OCI-LY7 (cell line): ENCODE measurements at regions not wholly inside any gene's neighbourhood (a gene's known extent, or its start where the extent isn't known, plus 50 kb on each side); places are given as distances from the start of the nearest gene placed in this dataset.

ENCODE experiments used
- BruUV-seq: library from RNA; stranded (reverse); fragments of 400-500 nt; replicated peaks from 2 replicates; lab custom pipeline; 2021; lab: Mats Ljungman, UMichigan
- CTCF ChIA-PET: fragments of 300-600 bp; sonication (Branson Sonifier 250); formaldehyde crosslinking; loops from one replicate; lab custom pipeline; 2022; ENCODE audit warnings: antibody characterized with exemption; ENCODE audit not compliant: unreplicated experiment; lab: Charles Lee
- POLR2A ChIA-PET: fragments of 300-600 bp; sonication (Branson Sonifier 250); formaldehyde crosslinking; loops from one replicate; lab custom pipeline; 2022; ENCODE audit warnings: antibody characterized with exemption; lab: Charles Lee
- DNase-seq: peaks from one replicate; pipeline ENCODE4 v3.0.0-alpha.2; 2015; ENCODE audit warnings: low spot score
- H2AFZ ChIP-seq: fragments of 200-600 bp; sonication (generic), shearing (Covaris generic); 2 replicates; pipeline ENCODE4 v1.6.1; 2014; ENCODE audit warnings: mild to moderate bottlenecking, antibody characterized with exemption, low read length, moderate library complexity
- H3K27ac ChIP-seq: fragments of 200-600 bp; sonication (generic); 2 replicates; pipeline ENCODE4 v1.5.1; 2014; ENCODE audit warnings: mixed run types, low read depth, mild to moderate bottlenecking, moderate library complexity, low read length, inconsistent platforms; ENCODE audit not compliant: poor library complexity, severe bottlenecking
- H3K36me3 ChIP-seq: fragments of 200-600 bp; sonication (generic); 2 replicates; pipeline ENCODE4 v1.6.1; 2014; ENCODE audit warnings: mild to moderate bottlenecking, antibody characterized with exemption, low read length, moderate library complexity, mixed read lengths; ENCODE audit not compliant: insufficient read depth
- H3K4me1 ChIP-seq: fragments of 200-600 bp; sonication (generic); 2 replicates; pipeline ENCODE4 v1.5.1; 2014; ENCODE audit warnings: mild to moderate bottlenecking, low read length; ENCODE audit not compliant: insufficient read depth, poor library complexity, severe bottlenecking
- H3K4me2 ChIP-seq: fragments of 200-600 bp; sonication (generic); 2 replicates; pipeline ENCODE4 v1.6.1; 2014; ENCODE audit warnings: mild to moderate bottlenecking, low read length
- H3K4me3 ChIP-seq: fragments of 200-600 bp; sonication (generic); 2 replicates; pipeline ENCODE4 v1.5.1; 2014; ENCODE audit warnings: mild to moderate bottlenecking, low read depth, low read length; ENCODE audit not compliant: poor library complexity, severe bottlenecking
- H3K79me2 ChIP-seq: fragments of 200-600 bp; sonication (generic); 2 replicates; pipeline ENCODE4 v1.6.1; 2016; ENCODE audit warnings: low read depth, mild to moderate bottlenecking, low read length, moderate library complexity, mixed read lengths; ENCODE audit not compliant: insufficient read depth
- H3K9me2 ChIP-seq: fragments of 200-600 bp; sonication (generic); 2 replicates; pipeline ENCODE4 v1.6.1; 2016; ENCODE audit warnings: mild to moderate bottlenecking, low read length, mixed read lengths; ENCODE audit not compliant: insufficient read depth
- H3K9me3 ChIP-seq: fragments of 200-600 bp; sonication (generic); 2 replicates; pipeline ENCODE4 v1.6.1; 2014; ENCODE audit warnings: mild to moderate bottlenecking, mixed run types, low read length, mixed read lengths
- H4K20me1 ChIP-seq: fragments of 200-600 bp; sonication (generic); 2 replicates; pipeline ENCODE4 v1.6.1; 2014; ENCODE audit warnings: mild to moderate bottlenecking, antibody characterized with exemption, low read length, moderate library complexity, mixed read lengths; ENCODE audit not compliant: insufficient read depth
- EZH2phosphoT487 ChIP-seq: fragments of 200-600 bp; sonication (generic); IDR thresholded peaks from 2 replicates; pipeline ENCODE4 v1.6.1; 2018; ENCODE audit warnings: low read depth, borderline replicate concordance, mild to moderate bottlenecking, mixed run types, antibody characterized with exemption, low read length, moderate library complexity, mixed read lengths
- intact Hi-C: fragments of 100-400 bp; cut with micrococcal nuclease; formaldehyde crosslinking; loops from one replicate; pipeline ENCODE4 v1.10.0; 2022; ENCODE audit not compliant: unreplicated experiment
- TF ChIP-seq, protein P1 (sequence below): fragments of 200-600 bp; sonication (generic); conservative IDR thresholded peaks from 2 replicates; pipeline ENCODE4 v1.5.1; 2014; ENCODE audit warnings: mild to moderate bottlenecking, antibody characterized with exemption, low read length, moderate library complexity, mixed read lengths

DNA sequence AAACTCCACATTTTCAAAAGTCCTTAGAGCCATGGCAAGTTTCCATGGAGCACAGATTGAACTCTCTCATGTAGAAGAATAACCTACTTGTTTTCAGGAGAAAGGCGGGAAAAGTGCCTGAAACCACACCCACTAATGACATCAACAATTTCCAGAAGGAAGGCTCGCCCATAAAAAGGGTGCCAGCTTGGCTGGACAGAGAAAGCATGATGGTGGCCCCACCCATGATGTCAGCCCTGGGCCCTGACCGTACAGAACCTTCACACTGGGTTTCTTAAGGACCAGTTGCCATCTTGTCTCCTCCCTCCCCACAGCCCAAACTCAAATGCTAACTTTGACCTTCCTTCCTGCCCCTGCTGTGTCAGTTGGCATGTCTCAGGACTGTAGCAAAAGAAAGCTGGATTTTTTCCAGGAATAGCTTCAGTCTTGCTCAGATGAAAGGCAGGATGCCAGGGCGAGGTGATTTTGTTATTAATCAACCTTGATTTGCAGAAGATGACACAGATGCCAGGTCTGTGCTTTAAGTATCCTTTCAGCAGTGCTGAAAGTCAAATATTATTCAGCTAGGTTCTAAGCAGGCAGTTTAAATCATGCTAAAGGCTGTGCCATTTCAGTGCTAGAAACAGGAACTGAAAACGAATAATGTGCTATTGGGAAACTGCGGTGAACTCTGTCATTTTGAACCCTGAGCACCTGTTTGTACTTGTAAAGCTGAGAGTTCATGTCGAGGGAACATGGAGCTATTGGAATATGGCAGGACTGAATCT, 89.5 kb upstream of the RFC3 start:
- H3K4me2 ChIP-seq: peak overlapping the region; percentile 66
- H3K9me3 ChIP-seq: no peaks in the 10 kb centered on the region; the same call in 1 of the 2 replicates
- ChIA-PET POLR2A (interaction anchor here (0.8 to 3.8 kb wide), 9 partner anchors 15 to 343 kb away, joined by 3 to 78 read pairs (median 4); no protein-coding TSS in a partner anchor), CTCF (interaction anchor here (1.0 to 1.4 kb wide), 4 partner anchors 10 to 90 kb away, joined by 3 to 4 read pairs (median 3); partner anchors contain the start of gene RFC3)
- no peaks in the 10 kb centered on the region for H3K79me2 ChIP-seq
- intact Hi-C loops: loop anchor here (1.0 to 10.0 kb wide), 5 partner anchors 17 to 1142 kb away; partner anchors contain the start of genes PDS5B and RFC3
- peak overlapping the region; percentile 98 for H3K27ac ChIP-seq
- H3K9me2 ChIP-seq: no peaks in the 10 kb centered on the region
- peaks cover 71% of the 10 kb centered on the region for H3K4me1 ChIP-seq
- H2AFZ ChIP-seq: peak overlapping the region; percentile 86
- peak; percentile 95 for DNase-seq
- peak overlapping the region; percentile 38 for H3K4me3 ChIP-seq
- H3K36me3 ChIP-seq: no peaks in the 10 kb centered on the region; the same call in 1 of the 2 replicates
- no peak for TF ChIP-seq EZH2phosphoT487
- TF ChIP-seq, protein P1, sequence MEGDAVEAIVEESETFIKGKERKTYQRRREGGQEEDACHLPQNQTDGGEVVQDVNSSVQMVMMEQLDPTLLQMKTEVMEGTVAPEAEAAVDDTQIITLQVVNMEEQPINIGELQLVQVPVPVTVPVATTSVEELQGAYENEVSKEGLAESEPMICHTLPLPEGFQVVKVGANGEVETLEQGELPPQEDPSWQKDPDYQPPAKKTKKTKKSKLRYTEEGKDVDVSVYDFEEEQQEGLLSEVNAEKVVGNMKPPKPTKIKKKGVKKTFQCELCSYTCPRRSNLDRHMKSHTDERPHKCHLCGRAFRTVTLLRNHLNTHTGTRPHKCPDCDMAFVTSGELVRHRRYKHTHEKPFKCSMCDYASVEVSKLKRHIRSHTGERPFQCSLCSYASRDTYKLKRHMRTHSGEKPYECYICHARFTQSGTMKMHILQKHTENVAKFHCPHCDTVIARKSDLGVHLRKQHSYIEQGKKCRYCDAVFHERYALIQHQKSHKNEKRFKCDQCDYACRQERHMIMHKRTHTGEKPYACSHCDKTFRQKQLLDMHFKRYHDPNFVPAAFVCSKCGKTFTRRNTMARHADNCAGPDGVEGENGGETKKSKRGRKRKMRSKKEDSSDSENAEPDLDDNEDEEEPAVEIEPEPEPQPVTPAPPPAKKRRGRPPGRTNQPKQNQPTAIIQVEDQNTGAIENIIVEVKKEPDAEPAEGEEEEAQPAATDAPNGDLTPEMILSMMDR: no peak
- no peaks in the 10 kb centered on the region for H4K20me1 ChIP-seq
- BruUV-seq: TSS peak; percentile 91

DNA sequence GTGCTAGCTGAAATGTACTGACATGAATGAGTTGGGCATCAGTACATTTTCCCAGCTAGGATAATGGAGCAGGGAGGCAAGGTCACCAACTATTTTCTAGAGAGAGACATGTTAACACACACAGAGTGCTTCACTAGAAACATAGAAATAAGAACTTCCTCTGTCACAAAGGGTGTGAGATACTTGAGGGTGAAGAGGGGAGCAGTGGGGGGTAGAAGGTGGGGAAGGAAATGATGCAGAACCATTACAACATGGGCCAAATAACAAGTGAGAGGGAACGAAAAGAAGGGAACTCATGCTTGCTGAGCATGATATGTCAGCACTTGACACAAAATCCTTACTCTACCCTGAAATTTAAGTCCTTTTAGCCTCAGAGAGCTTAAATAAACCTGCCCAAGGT, 87.8 kb upstream of the RFC3 start:
- Histone ChIP-seq H4K20me1 (no peaks in the 10 kb centered on the region), H3K9me2 (no peaks in the 10 kb centered on the region), H2AFZ (peak overlapping the region; percentile 89), H3K36me3 (no peaks in the 10 kb centered on the region; the same call in 1 of the 2 replicates), H3K27ac (peak overlapping the region; percentile 98), H3K9me3 (no peaks in the 10 kb centered on the region; the same call in 1 of the 2 replicates), H3K4me2 (peak overlapping the region; percentile 15), H3K79me2 (no peaks in the 10 kb centered on the region), H3K4me1 (peaks cover 55% of the 10 kb centered on the region), H3K4me3 (no peak overlapping the region)
- peak; percentile 49 for DNase-seq
- intact Hi-C loops: no loop called here
- no peak for TF ChIP-seq EZH2phosphoT487
- TF ChIP-seq, protein P1: no peak
- CTCF ChIA-PET: interaction anchor here (0.8 kb wide), 1 partner anchor 31 kb away, joined by 3 read pairs; no protein-coding TSS in a partner anchor
- POLR2A ChIA-PET: interaction anchor here (0.7 to 3.8 kb wide), 9 partner anchors 13 to 186 kb away, joined by 3 to 78 read pairs (median 5); no protein-coding TSS in a partner anchor
- BruUV-seq: no TSS peak
